ENCODE measurements at regions not wholly inside any gene's neighbourhood (a gene's known extent, or its start where the extent isn't known, plus 50 kb on each side); places are given as distances from the start of the nearest gene placed in this dataset.

DNA sequence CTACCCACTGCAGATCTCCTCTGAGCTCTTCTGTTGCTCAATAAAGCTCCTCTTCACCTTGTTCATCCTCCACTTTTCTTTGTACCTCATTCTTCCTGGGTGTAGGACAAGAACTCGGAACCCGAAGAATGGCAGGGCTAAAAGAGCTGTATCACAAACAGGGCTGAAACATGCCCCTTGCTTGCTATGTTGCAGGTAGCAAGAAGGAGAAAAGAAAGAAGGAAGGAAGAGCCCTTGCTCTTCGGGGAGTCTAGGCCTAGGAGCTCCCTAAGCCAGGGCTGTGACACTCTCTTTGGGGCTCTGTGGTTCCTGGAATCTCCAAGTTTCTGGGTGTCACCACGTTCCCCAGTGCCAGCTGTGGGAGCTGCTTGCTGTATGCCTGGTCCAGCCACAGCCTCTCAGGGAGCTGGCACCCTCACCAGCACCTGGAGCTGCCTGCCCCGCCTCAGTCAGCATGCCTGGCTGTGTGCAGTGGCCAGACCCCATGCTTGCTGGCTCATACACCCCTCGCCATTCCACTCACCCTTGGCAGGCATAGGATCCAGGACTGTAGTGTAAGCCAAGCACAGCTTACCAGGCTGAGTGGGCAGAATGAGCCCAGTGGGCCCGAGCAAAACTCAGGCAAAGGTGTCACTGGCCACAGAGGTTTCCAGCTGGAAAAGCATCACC is 274.8 kb upstream of the ADRA1B start:
- Histone ChIP-seq H3K9me3 (ENCODE audit: severe bottlenecking) (peaks cover 4% of the 10 kb centered on the region), H3K4me3 (ENCODE audit: severe bottlenecking) (no peak overlapping the region), H3K4me1 (ENCODE audit: insufficient read depth, poor library complexity, severe bottlenecking) (no peaks in the 10 kb centered on the region), H3K27me3 (ENCODE audit: insufficient read depth, poor library complexity, severe bottlenecking) (no peaks in the 10 kb centered on the region), H3K27ac (ENCODE audit: poor library complexity, severe bottlenecking) (no peak overlapping the region), H3K36me3 (ENCODE audit: low read depth) (no peaks in the 10 kb centered on the region)
- TF ChIP-seq, protein P1, sequence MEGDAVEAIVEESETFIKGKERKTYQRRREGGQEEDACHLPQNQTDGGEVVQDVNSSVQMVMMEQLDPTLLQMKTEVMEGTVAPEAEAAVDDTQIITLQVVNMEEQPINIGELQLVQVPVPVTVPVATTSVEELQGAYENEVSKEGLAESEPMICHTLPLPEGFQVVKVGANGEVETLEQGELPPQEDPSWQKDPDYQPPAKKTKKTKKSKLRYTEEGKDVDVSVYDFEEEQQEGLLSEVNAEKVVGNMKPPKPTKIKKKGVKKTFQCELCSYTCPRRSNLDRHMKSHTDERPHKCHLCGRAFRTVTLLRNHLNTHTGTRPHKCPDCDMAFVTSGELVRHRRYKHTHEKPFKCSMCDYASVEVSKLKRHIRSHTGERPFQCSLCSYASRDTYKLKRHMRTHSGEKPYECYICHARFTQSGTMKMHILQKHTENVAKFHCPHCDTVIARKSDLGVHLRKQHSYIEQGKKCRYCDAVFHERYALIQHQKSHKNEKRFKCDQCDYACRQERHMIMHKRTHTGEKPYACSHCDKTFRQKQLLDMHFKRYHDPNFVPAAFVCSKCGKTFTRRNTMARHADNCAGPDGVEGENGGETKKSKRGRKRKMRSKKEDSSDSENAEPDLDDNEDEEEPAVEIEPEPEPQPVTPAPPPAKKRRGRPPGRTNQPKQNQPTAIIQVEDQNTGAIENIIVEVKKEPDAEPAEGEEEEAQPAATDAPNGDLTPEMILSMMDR (IDR thresholded peaks at IDR 0.05; ENCODE audit: poor library complexity, severe bottlenecking), result no peak
- ATAC-seq (ENCODE audit: low read depth), result no peak
- no peak for DNase-seq (ENCODE audit: low spot score)

DNA sequence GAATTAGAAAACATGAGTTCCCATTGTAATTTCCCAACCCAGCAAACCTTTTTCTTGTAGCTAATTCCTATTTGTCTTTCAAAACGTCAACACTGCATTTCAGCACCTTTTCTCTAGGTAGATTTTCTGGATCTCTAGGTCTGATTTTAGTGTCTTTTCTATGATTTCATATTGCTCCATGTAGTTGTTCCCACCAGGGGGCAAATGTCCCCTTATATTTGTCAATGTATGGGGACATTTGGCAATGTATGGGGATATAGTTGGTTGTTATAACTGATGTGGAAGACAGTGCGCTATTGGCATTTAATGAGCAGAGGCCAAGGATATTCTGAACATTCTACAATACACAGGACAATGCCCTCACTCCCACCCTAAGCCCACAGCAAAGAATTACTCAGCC is 273.9 kb upstream of the ADRA1B start:
- no peak overlapping the region for H3K27ac ChIP-seq (ENCODE audit: poor library complexity, severe bottlenecking)
- TF ChIP-seq, protein P1 (IDR thresholded peaks at IDR 0.05; ENCODE audit: poor library complexity, severe bottlenecking), result peak; percentile 15
- no peaks in the 10 kb centered on the region for H3K9me3 ChIP-seq (ENCODE audit: severe bottlenecking)
- no peaks in the 10 kb centered on the region for H3K4me1 ChIP-seq (ENCODE audit: insufficient read depth, poor library complexity, severe bottlenecking)
- H3K36me3 ChIP-seq (ENCODE audit: low read depth), result no peaks in the 10 kb centered on the region
- H3K4me3 ChIP-seq (ENCODE audit: severe bottlenecking), result no peak overlapping the region
- H3K27me3 ChIP-seq (ENCODE audit: insufficient read depth, poor library complexity, severe bottlenecking), result no peaks in the 10 kb centered on the region
- DNase-seq (ENCODE audit: low spot score) (no peak), ATAC-seq (ENCODE audit: low read depth) (no peak)

DNA sequence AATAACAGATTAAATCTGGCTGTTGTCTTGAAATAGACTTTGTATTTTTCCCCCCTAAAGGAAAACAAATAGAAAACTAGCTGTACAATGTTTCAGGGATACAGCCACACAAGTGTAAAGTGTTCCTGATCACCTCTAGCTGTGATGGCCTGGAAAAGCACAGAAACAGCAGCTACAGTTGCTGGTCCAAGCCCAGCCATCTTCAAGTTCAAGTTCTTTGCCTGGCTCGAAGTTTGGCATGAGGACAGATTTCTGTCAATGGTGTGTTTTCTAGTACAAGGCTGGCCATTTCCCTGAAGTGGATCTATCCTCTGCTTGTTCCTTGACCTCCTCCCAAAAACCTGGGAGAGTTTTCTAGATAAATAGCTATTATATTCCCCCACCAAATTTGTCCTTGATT is 272.2 kb upstream of the ADRA1B start:
- no peaks in the 10 kb centered on the region for H3K36me3 ChIP-seq (ENCODE audit: low read depth)
- DNase-seq (ENCODE audit: low spot score) (no peak), ATAC-seq (ENCODE audit: low read depth) (no peak)
- H3K27ac ChIP-seq (ENCODE audit: poor library complexity, severe bottlenecking), result no peak overlapping the region
- H3K4me3 ChIP-seq (ENCODE audit: severe bottlenecking), result no peak overlapping the region
- H3K27me3 ChIP-seq (ENCODE audit: insufficient read depth, poor library complexity, severe bottlenecking), result no peaks in the 10 kb centered on the region
- no peaks in the 10 kb centered on the region for H3K4me1 ChIP-seq (ENCODE audit: insufficient read depth, poor library complexity, severe bottlenecking)
- TF ChIP-seq, protein P1 (IDR thresholded peaks at IDR 0.05; ENCODE audit: poor library complexity, severe bottlenecking), result no peak
- H3K9me3 ChIP-seq (ENCODE audit: severe bottlenecking), result no peaks in the 10 kb centered on the region

DNA sequence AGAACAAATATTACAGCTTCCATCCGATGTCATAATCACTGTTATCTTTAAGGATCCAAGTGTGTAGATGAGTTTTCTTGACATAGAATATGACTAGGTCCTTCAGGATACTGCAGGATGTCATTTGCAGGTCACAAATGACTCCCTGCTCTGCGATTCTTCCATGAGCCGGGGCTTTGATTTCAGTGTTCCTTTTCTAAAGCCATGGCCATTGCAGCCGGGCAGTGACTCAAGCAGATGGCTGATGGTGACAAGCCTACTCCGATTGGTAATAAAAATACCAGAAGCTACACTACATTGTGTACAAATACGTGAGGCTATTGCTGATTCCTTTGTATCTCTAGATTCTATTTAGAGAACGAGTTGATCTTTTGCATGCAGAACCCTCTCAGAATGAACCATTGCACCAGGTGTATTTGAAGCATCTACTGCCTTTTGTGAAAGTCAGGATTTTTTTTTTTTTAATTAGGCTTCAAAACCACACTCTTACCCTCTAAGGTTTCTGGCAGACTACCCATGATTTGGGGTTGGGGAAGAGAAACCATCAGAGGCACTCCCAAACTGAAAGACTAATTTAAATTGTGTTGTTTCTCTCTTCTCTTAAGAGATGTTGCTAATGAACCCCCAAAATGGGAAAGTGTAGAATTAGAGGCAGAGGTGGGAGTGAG is 271.0 kb upstream of the ADRA1B start:
- Histone ChIP-seq H3K36me3 (ENCODE audit: low read depth) (no peaks in the 10 kb centered on the region), H3K27me3 (ENCODE audit: insufficient read depth, poor library complexity, severe bottlenecking) (no peaks in the 10 kb centered on the region), H3K9me3 (ENCODE audit: severe bottlenecking) (no peaks in the 10 kb centered on the region), H3K4me3 (ENCODE audit: severe bottlenecking) (no peak overlapping the region), H3K27ac (ENCODE audit: poor library complexity, severe bottlenecking) (no peak overlapping the region), H3K4me1 (ENCODE audit: insufficient read depth, poor library complexity, severe bottlenecking) (no peaks in the 10 kb centered on the region)
- ATAC-seq (ENCODE audit: low read depth) (no peak), DNase-seq (ENCODE audit: low spot score) (no peak)
- TF ChIP-seq, protein P1 (IDR thresholded peaks at IDR 0.05; ENCODE audit: poor library complexity, severe bottlenecking), result no peak

DNA sequence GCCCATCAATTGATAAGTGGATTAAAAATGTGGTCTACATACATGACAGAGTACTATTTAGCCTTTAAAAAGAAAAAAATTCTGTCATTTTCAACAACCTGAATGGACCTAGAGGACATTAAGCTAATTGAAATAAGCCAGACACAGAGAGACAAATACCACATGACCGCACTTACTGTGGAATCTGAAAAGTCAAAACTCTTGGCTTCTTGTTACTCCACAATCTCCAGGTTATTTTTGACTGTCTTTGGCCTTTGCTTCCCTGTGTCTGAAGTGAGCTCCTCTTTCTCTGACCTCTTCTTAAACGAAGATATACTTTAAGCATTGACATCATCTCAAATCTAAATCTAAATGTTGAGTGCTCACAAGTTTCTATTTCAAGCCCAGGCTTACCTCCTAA is 265.5 kb upstream of the ADRA1B start:
- no peaks in the 10 kb centered on the region for H3K36me3 ChIP-seq (ENCODE audit: low read depth)
- no peak overlapping the region for H3K27ac ChIP-seq (ENCODE audit: poor library complexity, severe bottlenecking)
- H3K4me3 ChIP-seq (ENCODE audit: severe bottlenecking), result no peak overlapping the region
- no peaks in the 10 kb centered on the region for H3K27me3 ChIP-seq (ENCODE audit: insufficient read depth, poor library complexity, severe bottlenecking)
- ATAC-seq (ENCODE audit: low read depth) (no peak), DNase-seq (ENCODE audit: low spot score) (no peak)
- TF ChIP-seq, protein P1 (IDR thresholded peaks at IDR 0.05; ENCODE audit: poor library complexity, severe bottlenecking), result no peak
- H3K9me3 ChIP-seq (ENCODE audit: severe bottlenecking), result peaks cover 2% of the 10 kb centered on the region
- H3K4me1 ChIP-seq (ENCODE audit: insufficient read depth, poor library complexity, severe bottlenecking), result no peaks in the 10 kb centered on the region
